Activated CD8-positive, alpha-beta memory T cell treated with anti-CD3 and anti-CD28 coated beads, Interleukin-2, amount 50 U/mL, for 4 hours (primary cell): ENCODE measurements at regions not wholly inside any gene's neighbourhood (a gene's known extent, or its start where the extent isn't known, plus 50 kb on each side); places are given as distances from the start of the nearest gene placed in this dataset.
"Not testable (repeated sequence)": the region's sequence is repeated elsewhere in the genome, so short reads cannot be mapped to it uniquely, and the experiment has no call there.

Source experiments
- DNase-seq: peaks from one replicate; pipeline ENCODE4 v3.0.0-alpha.2; 2020

DNA sequence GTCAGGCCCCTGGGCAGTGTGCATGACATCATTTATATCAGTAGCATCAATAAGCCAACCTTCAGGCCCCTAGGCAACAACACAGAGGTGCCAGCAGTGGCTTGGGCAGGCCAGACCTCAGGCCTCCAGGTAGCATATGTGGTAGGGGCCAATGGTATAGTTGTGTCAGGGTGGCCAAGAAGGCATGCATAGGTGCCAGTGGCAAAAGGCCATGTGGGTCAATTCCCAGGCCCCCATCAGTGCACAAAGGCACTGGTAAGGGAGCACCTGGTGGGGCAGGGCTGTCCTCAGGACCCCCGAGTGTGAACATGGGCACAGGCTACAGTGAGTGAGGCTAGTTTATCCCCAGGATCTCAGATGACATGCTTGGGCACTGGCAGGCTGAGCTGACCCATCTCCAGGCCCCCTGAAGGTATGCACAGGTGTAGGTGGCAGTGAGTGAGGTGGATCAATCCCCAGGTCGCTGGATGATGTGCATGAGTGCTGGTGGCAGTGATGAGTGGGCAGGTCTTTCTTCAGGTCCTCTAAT, 244.1 kb upstream of the ZNF385D start:
- DNase-seq: no peak

DNA sequence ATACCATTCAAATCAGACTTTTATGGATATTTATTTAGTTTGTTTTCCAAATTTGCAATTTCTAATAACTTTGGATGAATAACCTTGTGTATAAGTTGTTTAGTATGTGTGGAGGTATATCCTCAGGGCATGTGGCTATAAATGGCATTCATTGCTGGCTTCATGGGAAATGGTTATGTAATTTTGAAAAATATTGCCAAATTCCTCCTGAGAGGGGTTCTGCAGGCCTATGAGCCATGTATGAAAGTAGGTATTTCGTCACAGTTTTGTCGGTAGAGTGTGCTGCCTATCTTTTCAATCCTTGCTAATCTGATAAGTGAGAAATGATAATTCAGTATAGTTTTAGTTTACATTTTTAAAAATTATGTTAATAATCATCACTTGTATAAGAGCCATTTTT, 256.4 kb upstream of the ZNF385D start:
- no peak for DNase-seq

DNA sequence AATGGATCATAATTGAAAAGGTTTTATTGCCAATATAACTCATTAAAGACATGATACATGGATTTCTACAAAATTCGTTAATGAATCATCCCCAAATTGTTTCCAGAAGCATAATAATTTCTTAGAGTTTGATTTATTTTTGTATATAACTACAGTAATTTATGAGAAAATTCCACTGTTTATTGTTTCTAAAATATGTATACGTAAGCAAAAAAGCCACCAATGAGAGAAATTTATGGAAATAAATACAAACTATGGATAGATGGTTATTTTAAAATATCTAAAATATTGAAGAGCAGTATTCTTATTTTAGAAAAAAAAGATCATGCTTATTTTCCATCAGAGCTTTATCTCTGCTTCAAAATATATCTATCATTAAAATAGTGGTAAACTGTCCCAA, 260.0 kb upstream of the ZNF385D start:
- no peak for DNase-seq

DNA sequence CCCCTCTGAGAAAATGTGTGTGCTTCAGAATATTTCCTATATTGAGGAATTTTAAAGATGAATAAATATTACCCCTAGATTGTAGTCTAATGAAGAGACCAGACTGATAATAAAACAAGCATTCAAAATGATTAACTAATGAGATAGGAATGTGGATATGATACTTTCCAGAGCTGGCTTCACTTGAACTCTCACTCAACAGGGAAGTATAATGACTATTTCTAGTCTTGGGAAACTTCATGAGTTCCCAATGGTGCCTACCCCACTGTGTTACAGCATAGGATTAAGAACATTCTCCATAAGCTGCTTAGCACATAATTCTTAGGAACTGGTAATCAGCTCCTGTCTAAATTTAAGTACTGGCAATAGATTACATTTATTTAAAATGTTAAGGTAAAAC, 261.5 kb upstream of the ZNF385D start:
- no peak for DNase-seq

DNA sequence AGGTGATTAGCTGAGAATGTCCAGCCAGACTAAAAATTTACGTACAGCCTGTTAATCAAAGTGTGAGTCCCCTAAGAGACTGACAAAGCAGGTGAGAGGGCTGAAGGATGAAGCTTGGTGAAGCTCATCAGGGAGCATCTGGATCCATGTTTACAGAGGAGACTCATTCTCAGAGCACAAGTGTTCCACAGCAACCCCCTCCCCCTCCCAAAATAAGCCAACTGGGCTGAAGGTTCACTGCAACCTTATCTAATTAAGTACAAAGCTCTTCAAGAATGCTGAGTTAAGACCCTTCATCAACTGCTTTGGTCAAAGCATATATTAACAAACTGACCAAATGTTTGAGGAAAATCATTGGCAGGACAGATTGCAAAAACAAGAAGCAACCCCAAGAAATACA, 262.6 kb upstream of the ZNF385D start:
- DNase-seq: no peak

DNA sequence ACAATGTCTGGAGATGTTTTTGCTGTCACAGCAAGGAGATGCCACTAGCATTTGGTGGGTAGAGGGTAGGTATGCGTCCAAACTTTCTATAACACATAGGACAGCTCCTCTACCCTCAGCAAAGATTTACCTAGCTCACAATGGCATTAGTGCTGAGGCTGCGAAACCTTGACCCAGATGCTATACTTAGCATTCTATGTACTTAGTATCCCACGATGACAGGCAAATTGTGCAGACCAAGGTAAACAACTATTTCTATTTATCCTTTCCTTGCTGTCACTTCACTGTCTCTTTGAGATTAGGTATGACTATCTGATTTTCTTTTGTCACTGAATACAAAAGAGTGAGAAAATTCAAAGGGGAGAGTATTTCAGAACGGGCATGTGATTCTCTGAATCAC, 265.2 kb upstream of the ZNF385D start:
- DNase-seq: no peak

DNA sequence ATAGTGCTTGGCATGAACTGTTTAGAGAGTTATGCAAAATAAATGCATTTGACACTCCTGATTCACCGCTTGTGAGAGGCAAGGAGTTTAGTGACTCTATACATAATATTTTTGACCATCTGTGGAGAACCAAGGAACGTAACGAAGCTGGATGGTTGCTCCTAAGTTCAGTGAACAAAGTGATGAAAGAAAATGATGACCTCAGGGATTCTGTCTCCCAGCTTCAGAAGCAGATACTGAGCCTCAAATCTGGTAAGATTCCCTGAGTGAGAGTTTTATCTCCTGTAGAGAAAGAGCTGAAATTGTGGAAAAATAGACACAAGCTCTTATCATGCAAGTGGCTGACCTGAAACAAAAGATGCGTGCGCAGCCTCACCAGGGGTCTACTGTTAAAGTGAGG, 273.6 kb upstream of the ZNF385D start:
- DNase-seq: not testable (repeated sequence)

DNA sequence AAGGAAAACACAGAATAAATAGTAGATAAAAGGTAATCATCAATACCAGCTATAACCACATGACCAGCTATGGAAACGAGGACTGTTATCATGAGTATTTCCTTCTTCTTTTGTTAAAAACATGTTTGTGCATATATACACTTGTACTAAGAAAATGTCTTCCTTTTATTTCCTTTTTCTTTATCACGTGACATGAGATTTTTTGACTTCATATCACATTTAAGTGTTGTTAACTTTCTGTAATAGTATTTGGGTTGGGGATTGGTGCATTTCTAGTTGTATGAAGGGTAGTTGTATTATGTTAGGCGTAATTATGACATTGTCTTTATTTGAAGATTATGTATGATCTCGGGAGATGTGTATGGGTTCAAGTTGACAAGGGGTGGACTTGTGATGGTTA, 278.5 kb upstream of the ZNF385D start:
- DNase-seq: no peak

DNA sequence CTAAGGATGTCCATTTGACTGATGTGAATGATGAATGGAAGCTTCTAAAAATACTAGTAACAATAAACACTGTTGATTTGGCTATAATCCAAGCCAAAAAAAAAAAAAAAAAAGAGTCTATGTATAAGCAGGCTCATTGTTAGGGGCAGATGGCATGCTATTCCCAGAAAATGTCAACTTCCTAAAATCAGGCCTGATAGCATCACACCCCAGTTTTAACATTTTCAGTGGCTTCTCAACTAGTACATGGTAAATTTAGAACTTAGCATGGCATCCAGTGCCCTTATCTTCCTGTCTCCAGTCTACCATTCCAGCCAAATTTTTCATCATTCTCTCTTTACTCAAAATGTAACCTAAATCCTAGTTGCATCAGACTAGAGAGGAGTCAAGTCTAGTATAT, 288.2 kb upstream of the ZNF385D start:
- DNase-seq: no peak

DNA sequence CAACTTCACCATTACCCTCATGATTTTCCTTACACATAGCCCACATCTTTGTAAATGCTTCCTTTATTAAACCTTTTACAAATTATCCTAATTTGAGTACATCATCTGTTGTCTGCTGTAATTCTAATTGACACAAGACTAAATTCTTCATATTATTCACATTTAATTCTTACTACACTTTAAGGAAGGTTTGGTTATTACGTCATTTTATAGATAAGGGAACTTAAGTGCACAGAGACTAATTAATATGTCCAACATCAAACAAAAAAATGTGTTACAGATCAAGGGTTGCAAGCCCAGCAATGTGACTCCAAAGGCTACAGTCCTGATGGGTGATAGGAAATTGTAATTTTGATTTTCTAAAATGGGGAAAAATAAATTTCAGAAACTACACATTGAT, 289.1 kb upstream of the ZNF385D start:
- no peak for DNase-seq

DNA sequence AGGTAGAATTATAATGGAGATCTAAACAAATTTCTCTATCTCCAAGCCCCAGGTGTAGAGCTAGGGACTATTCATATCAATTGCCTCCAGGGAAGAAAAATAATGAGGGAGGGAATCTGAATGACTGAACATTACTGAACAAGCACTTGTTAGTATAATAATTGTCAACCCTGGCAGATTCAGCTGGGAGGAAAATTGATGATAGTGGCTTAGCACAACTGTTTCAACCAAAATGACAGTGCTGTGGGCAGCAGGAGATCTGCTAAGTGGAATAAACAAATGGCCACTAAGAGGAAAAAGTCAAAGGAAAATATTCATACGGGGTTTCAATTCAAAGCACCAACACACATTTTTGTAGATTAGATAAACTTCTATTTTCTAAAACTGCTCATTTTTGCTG, 294.9 kb upstream of the ZNF385D start:
- DNase-seq: no peak

DNA sequence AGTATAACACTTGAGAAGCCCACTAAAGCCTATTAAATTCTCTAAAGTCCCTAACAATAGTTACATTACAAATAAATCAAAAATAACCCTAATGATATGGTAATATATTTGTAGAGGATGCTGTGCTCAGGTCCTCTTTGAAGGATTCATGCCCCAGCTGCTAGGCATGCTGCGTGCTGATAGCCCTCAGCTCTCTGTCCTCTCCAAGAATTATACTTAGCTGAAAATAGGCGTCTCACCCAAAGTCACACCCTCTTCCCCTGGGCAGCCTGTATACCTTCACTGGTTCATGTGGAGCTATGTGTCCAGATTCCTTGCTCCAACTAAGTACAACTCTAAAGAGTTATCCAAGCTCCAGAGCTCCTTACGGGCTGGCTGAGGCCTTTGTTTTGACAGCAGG, 312.5 kb upstream of the ZNF385D start:
- DNase-seq: no peak

DNA sequence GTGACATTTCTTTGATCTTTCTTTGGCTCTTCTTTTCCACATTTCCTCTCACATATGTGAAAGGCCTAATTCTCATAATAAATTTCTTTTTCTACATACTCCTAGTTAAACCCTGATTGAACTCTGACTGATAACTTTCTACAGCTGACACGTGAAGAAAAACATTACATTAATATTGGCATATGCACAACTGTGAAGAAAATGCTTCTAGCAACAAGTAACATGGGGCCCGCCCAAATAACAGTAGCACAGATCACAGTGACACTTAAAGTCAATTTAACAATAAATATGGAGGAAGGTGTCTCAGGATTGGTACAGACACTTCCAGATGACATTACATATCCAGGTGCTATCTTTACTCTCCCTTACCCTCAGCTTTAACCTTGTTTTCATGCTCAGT, 317.6 kb upstream of the ZNF385D start:
- no peak for DNase-seq

DNA sequence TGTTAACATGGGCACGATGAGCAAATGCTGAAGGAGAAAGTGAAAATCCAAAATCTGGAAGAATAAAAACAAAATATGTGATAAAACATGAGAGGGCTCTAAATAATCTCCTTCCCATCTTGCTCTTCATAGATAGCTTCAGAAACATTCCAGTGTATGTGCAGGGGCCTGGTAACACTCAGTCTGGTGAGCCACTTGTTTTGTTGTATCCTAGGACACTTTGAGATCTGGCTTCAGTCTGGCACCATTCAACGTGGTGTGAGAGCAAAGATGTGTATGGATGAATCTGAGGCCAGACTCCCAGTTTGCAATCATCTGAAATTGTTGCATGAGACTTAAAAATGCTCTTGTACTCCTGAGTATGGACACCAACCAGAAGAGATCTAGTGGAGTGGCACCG, 337.2 kb upstream of the ZNF385D start:
- no peak for DNase-seq

DNA sequence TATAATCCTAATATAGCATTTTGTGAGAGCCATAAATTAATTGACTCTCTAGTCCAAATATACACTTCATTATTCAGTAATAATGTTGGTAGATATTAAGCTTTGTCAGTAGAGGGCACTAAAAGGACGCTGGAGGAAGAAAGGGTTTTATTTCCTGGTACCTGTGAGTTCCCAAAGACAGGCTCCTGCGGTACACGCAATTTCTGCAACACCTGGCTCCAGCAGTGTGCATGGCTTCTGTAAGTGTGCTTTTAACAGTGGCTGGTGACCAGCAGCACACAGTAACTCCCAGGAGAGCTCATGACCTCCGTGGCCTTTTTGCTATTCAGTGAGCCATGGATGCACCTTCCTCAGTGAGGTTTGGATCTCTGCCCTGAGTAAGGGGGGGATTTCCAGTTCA, 338.3 kb upstream of the ZNF385D start:
- no peak for DNase-seq

DNA sequence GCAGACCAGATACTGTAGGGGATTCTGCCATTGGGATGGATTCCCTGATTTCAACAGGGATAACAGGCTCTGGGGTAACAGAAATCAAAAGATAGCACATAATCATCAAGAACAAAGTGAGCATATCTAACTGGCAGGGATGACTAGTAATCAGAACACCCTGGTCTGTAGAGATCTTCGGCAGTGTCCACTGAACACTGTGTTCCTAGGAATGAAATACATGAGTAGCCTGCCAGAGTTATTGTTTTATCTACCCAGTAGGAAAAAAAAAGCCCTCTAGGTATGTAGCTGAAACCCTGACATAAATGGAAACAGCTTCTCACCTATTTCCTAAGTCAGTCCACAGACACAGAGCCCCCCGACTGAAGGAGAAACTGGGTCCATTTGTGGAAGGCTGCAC, 340.3 kb upstream of the ZNF385D start:
- no peak for DNase-seq

DNA sequence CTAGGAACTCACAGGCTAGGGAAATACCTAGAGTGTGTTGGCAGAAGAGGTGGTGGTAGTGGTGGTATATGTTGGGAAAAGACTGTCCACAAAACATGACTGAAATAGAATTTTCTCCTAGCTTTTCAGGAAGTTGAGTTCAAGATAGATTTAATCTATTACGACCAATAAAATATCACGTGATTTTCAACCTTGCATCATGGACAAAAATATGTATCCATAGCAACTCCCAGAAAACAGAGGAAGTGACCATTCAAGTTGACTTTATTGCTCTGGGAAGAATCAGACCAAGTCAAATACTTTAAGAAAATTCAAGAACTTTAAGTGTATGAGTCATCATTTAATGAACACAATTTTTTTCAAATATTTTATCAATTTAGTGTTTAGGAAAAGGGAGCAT, 347.0 kb upstream of the ZNF385D start:
- no peak for DNase-seq

DNA sequence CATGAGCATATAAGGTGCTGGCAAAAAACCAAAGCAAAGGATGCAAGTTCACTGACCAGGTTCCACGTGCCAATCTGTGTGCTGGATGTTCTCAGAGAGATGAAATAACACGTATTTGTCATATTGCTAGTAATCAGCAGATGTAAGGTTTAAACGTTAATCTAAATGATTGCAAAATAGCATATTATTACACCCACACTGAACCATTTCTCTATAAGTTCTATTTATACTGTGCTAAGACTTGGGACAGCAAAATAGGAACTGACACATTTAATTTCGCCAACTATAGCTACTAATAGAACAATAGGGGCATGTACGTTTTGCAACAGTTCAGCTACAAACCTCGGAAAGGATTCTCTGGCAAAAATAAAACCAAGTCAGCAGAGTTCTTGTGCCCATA, 350.3 kb upstream of the ZNF385D start:
- no peak for DNase-seq

DNA sequence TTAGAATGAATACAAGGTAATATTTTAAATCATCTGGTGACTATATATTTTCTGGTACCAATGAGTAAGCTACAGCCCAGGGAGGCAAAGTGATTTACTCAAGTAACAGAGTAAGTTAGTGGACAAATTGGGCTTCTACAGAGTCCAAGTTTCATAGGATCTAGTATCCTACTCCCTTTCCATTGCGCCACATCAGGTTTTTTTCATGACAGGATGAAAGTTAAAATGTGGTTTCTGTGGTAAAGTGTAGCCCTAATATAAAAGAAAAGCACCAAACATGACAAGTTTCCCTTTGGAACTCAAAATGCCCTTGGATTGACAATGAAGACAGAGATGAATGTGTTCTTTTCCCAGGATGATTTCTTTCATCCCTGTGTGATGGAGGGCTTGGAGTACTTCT, 350.8 kb upstream of the ZNF385D start:
- no peak for DNase-seq

DNA sequence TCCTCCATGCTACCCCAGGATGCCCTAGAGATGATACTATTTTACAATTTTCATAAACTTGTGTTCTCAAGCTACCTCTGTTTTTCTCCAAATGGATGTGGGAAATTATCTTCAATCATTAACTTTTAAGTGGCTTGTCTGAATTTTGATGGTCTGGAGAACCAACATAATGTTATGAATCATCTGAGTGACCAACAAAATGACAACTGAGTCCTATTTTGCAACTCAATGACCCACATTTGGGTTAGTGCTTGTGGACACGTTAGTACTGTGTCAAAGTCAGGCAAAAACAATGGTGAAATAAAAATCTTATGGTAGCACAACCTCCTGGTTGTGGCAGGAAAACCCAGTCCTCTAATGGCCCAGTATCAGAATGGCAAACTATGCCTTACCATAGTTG, 352.4 kb upstream of the ZNF385D start:
- no peak for DNase-seq

DNA sequence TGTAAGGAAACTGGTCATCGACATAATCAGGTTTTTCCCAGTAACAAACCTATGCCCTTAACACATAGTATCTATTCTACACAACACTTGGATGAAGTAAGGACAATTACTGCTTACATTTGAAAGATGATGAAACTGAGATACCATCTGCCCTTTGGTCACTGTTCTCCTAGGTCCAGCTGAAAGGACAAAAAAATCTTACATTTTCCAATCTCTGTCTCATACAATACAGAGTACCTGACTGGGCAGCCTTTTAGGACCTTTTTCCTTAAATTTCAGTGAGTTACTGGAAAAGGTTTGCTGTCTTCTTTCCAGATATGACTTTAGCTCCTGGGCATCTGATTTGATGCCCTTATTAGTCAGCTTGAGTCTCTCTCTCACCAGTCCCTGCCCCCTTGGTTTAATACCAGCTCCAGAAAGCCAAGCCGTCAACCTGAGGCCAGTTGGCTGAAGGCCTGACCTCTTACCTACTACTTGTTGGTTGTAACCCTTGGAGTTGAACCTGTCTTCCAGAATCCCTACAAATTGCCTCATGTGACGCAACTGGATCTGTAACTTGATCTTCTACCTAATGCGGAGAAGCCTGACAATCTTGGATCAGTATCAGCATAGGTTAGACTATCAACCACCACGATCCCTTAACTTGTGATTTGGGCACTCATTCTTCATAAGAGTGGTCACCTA, 355.3 kb upstream of the ZNF385D start:
- DNase-seq: no peak

DNA sequence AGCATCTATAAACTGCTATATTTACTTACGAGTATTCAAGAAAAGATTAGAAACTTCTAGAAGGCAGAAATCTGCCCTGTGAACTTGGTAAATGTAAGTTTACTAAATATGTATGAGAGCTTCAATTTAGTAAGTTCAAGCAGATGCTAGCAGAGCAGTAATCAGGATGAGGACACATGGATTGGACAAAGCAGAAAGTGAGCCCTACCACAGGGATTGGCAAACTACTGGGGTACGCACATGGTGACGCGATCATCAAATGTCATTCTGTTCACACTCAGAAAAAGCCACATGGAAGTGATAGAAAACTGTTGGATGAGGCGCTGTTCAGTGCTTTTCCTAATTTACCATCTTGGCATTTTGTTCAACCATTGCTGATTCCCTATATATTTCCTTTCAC, 360.2 kb upstream of the ZNF385D start:
- no peak for DNase-seq

DNA sequence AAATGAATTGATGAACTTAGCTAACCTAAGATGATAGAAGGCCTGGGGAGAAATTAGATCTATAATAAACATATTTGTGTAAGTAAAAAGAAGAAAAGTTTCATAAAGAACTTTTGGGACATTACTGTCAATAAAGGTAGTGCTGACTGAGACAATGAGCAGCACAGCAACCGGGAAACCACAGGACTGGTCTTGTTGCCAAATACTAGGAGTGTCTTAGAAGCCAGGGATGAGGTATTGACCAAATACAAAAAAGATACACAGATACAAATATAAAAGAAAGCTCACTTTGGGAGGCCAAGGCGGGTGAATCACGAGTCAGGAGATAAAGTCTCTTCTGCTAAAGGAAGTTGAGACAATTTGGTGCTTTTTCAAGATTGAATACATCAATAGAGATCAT, 362.4 kb upstream of the ZNF385D start:
- no peak for DNase-seq

DNA sequence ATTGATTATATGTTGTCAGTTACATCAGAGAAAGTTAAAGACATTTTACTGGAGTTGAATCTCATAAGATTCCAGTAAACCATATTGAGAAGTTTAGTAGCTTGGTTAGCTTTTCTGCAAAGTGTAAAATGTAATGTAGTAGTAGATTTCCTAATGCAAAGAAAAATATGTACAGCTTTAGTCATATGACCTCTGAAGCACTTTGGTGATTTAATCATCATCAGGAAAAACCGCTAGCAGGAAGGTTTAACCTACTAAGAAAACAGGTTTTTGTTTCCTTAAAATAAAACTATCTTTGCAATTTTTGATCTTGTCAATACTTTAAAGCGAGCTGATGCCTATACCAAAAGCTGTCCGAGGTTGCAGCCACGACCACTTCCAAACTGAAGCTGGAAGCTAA, 364.6 kb upstream of the ZNF385D start:
- DNase-seq: no peak

DNA sequence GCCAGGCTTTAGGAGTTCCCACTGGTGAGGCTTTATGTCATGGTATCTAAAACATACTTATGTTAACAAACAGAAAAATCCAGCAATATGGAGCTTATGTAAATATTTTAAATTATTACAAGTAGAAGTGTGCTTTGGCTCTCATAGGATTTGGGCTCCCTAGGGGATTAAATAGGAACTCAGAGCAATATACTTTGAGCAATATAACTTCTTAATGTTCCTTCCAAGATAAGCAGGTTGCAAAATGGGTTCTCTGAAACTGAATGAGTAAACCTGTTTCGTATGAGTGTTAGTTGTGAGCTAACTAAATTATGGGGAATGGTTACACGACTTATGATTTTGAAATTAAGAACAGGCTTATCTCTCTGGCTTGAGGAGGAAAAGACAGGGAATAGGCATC, 366.1 kb upstream of the ZNF385D start:
- DNase-seq: no peak
